Mucosa of descending colon (tissue), 3 donors: ENCODE measurements at regions not wholly inside any gene's neighbourhood (a gene's known extent, or its start where the extent isn't known, plus 50 kb on each side); places are given as distances from the start of the nearest gene placed in this dataset.

Source experiments
- ATAC-seq: fragments of 200-7000 bp; cut with Tn5 transposase; one replicate; pipeline ENCODE4 v1.9.1; 2020; ENCODE audit warnings: mild to moderate bottlenecking, moderate library complexity
- DNase-seq, 3 donors: peaks; one replicate each; pipeline ENCODE4 v3.0.0-alpha.2; 2020
- H3K36me3 ChIP-seq: fragments of 200-600 bp; one replicate; pipeline ENCODE4 v1.8.0; 2021; ENCODE audit warnings: low read depth, mild to moderate bottlenecking
- H3K4me1 ChIP-seq: fragments of 200-600 bp; one replicate; pipeline ENCODE4 v1.8.0; 2021; ENCODE audit warnings: low read depth, mild to moderate bottlenecking
- H3K4me3 ChIP-seq: fragments of 200-600 bp; one replicate; pipeline ENCODE4 v1.8.0; 2021; ENCODE audit warnings: mild to moderate bottlenecking
- H3K9me3 ChIP-seq: fragments of 200-600 bp; one replicate; pipeline ENCODE4 v1.8.0; 2021; ENCODE audit warnings: mild to moderate bottlenecking
- CTCF ChIP-seq: fragments of 200-600 bp; IDR thresholded peaks from one replicate; pipeline ENCODE4 v1.8.0; 2022; ENCODE audit warnings: antibody characterized with exemption, mild to moderate bottlenecking
- intact Hi-C, 2 donors: fragments of 100-400 bp; cut with DNase I in 1 of 2; cut with micrococcal nuclease in 1 of 2; formaldehyde crosslinking; loops; one replicate each; pipeline versions ENCODE4 v1.11.0 to v1.11.1; 2022; cut with DNase I, micrococcal nuclease
- donor health status: DM: no; HTN: no; CAD: no; lungs with moderate emphysema.
- donor health status: DM: no; HTN: no; CAD: no.
- donor health status: DM: no; HTN: yes; CAD: no.

GRCh38 chr2:215557701-215558100 is 121.8 kb upstream of the FN1 start:
- ATAC-seq (no peak), DNase-seq (no peak)
- intact Hi-C loops = no loop called here

GRCh38 chr2:215556979-215557378 is 121.1 kb upstream of the FN1 start:
- Histone ChIP-seq H3K4me3 (no peak overlapping the region), H3K9me3 (no peaks in the 10 kb centered on the region), H3K4me1 (no peaks in the 10 kb centered on the region), H3K36me3 (no peaks in the 10 kb centered on the region)
- no peak for TF ChIP-seq CTCF
- DNase-seq (no peak), ATAC-seq (no peak)
- intact Hi-C loops = no loop called here

More at GRCh38 chr2:215557701-215558100, 121.8 kb upstream of the FN1 start:
- Histone ChIP-seq H3K9me3 (no peaks in the 10 kb centered on the region), H3K4me3 (no peak overlapping the region), H3K4me1 (no peaks in the 10 kb centered on the region), H3K36me3 (no peaks in the 10 kb centered on the region)
- no peak for TF ChIP-seq CTCF

GRCh38 chr2:215554689-215555498 is 119.0 kb upstream of the FN1 start:
- Histone ChIP-seq H3K4me1 (no peaks in the 10 kb centered on the region), H3K4me3 (no peak overlapping the region), H3K36me3 (no peaks in the 10 kb centered on the region), H3K9me3 (no peaks in the 10 kb centered on the region)
- intact Hi-C loops = no loop called here
- DNase-seq = no peak
- no peak for TF ChIP-seq CTCF
- ATAC-seq = no peak

- Histone ChIP-seq H3K9me3 (no peaks in the 10 kb centered on the region), H3K36me3 (no peaks in the 10 kb centered on the region), H3K4me1 (no peaks in the 10 kb centered on the region), H3K4me3 (no peak overlapping the region)
- DNase-seq = no peak
- no peak for ATAC-seq
- TF ChIP-seq CTCF = no peak
- intact Hi-C loops = no loop called here
Observed at GRCh38 chr2:215553946-215554345, 118.1 kb upstream of the FN1 start.

GRCh38 chr2:215552144-215552580 is 116.3 kb upstream of the FN1 start:
- no peak overlapping the region for H3K4me3 ChIP-seq
- DNase-seq (no peak), ATAC-seq (no peak)
- no peak for TF ChIP-seq CTCF
- H3K9me3 ChIP-seq = no peaks in the 10 kb centered on the region
- no peaks in the 10 kb centered on the region for H3K4me1 ChIP-seq
- intact Hi-C loops = no loop called here
- H3K36me3 ChIP-seq = no peaks in the 10 kb centered on the region
